ENCODE measurements at regions not wholly inside any gene's neighbourhood (a gene's known extent, or its start where the extent isn't known, plus 50 kb on each side); places are given as distances from the start of the nearest gene placed in this dataset.

DNA sequence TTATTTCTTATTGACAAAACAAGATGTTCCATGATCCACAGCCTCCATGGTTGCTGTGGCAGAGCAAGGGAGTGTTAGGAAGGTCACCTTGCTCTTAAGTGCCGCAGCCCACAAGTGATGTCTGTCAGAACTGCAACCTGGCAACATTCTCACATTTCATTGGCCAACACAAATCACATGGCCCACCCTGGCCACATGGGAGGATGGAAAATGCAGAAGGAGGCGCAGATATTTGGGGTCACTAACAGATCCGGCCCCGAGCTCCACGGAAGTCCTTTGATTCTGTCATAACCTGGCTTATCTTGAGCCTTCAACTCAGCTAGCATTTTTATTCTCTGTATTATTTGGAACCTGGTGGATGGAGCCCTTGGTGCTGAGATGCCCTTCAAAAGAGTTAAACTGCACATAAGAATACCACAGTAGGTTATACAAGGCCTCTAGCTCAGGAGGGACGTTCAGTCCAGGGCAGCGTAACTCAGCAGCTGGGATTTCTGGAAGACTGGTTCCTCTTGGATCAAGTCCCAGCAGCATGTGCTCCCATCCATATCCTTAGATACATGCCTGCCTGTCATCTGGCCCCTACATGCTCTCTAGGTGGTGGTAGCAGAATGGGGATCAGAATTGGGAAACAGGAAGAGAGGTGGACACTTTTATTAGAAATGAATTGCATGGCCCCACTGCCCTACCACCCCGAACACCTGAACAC, 508.1 kb downstream of the HAPSTR1 start:
- TF ChIP-seq GATA2 (IDR thresholded peaks at IDR 0.05; ENCODE audit: low read depth, low read length) (no peak), GATA3 (IDR thresholded peaks at IDR 0.05; ENCODE audit: low read depth, low read length) (no peak)

DNA sequence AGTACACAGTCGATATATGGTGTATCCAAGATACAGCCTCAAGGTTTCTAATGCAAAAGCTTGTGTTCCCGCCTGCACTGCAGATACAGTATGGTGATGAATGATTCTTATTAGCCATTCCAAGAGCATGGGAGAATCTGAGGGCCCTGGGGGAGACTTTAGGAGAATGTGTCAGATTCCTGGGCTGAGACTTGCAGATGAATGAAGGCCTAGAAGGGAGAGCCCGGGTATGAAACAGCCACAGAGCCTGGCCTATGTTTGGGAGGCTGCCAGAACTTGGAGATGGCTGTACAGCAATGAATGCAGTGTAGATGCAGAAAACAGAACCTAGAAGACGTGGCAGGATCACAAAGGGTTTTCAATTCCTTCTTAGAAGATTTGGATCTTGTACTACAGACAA, 510.7 kb downstream of the HAPSTR1 start:
- TF ChIP-seq GATA2 (IDR thresholded peaks at IDR 0.05; ENCODE audit: low read depth, low read length) (no peak), GATA3 (IDR thresholded peaks at IDR 0.05; ENCODE audit: low read depth, low read length) (no peak)

DNA sequence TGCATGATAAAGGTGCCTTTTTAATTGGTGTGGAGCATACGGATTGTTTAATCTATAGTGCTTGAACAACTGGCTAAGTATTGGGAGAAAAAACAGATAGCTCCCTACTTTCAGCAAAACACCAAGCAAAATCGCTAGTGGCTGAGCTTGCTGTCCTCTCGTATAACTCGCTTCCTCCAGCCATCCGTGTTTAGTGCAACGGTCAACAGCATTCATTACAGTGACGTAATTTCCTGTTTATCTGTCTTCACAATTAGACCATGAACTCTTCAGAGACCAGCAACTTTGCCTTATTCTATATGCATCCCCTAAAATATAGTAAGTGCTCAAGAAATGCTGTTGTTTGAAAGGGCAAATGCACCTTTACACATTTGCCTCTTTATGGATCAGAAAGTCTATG, 511.9 kb downstream of the HAPSTR1 start:
- no peak for TF ChIP-seq GATA3 (IDR thresholded peaks at IDR 0.05; ENCODE audit: low read depth, low read length)
- TF ChIP-seq GATA2 (IDR thresholded peaks at IDR 0.05; ENCODE audit: low read depth, low read length) = no peak

DNA sequence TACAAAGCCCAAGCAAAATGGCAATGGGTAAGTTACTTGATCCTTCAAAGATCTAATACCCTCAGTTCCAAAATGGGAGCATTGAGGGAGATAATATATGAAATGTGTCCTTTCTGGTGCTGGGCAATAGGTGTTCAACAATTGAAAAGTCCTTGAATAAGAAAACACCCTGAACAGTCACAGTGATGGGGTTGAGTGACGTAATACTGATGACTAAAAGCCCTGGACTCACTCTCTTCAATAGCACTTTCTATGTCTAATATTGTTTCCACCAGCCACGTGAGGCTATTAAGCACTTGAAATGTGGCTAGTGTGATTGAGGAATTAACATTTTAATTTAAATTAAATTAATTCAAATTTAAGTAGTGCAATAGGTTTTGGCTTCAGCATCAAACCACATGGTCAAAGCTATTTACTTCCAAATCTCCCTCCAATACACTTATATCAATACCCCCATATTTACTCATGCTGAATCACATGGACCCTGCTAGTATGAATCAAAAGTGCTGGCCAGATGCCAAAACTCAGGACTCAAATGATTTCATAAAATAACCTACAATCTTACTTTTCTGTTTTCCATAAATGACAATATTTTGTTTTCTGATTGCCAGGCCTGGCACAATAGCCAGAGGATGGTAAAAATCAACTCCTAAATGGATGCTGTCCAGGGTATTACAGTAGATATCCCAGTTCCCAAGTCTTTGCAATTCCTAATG, 516.2 kb downstream of the HAPSTR1 start:
- no peak for TF ChIP-seq GATA3 (IDR thresholded peaks at IDR 0.05; ENCODE audit: low read depth, low read length)
- no peak for TF ChIP-seq GATA2 (IDR thresholded peaks at IDR 0.05; ENCODE audit: low read depth, low read length)

DNA sequence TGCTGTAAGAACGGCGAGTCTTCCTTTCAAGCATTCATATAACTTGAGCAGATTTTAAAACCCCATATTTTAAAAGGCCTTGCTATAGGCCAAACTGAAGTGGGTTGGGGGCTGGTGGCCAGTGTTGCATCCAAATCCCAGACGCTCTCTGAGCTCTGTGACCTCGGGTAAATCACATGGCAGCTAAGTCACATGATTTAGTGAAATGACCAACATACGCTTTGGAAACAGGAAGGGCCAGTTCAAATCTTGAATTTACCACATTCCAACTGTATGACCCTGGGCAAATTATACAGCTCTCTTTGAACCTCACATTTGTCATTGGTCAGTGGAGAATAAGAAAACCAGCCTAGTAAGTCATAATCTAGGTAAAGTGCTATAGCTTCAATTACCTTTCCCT, 519.3 kb downstream of the HAPSTR1 start:
- TF ChIP-seq GATA2 (IDR thresholded peaks at IDR 0.05; ENCODE audit: low read depth, low read length) (no peak), GATA3 (IDR thresholded peaks at IDR 0.05; ENCODE audit: low read depth, low read length) (no peak)

DNA sequence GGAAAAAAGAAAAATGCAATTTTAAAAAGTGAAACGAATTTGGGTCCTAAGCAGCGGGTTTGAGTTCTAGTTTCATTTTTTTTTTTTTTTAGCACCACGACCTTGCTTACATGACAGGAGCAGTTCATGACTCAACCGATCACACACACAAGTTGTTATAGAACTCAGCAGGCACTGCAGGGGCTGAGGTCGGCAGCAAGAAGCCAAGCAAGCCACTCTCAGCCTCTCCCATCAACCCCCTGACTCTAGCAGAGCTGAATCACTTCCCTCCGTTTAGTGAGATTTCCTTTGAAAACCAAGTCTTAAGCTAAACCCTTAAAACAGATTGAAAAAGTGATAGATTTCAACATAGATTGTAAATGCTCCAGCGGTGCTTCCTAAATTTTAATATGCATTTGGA, 520.8 kb downstream of the HAPSTR1 start:
- TF ChIP-seq GATA2 (IDR thresholded peaks at IDR 0.05; ENCODE audit: low read depth, low read length) = no peak
- TF ChIP-seq GATA3 (IDR thresholded peaks at IDR 0.05; ENCODE audit: low read depth, low read length) = no peak

DNA sequence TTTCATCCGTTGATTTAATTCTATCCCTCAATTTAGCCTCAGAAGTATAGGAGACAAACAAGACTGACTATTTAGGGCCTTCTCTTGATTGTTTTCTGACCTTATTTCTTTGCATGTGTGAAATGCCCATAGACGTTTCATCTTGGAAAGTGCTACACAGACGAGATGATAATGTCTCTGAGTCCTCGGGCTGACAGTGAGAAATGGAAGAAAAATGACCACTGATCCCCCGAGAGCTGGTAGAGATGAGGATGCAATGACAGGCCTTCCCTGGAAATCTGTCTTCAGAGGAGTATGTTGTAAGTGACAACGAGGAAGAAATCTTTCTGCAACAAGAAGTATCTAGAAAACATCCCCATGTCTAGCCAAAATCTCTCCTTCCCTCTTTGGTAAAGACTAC, 522.9 kb downstream of the HAPSTR1 start:
- TF ChIP-seq GATA3 (IDR thresholded peaks at IDR 0.05; ENCODE audit: low read depth, low read length) (no peak), GATA2 (IDR thresholded peaks at IDR 0.05; ENCODE audit: low read depth, low read length) (no peak)

DNA sequence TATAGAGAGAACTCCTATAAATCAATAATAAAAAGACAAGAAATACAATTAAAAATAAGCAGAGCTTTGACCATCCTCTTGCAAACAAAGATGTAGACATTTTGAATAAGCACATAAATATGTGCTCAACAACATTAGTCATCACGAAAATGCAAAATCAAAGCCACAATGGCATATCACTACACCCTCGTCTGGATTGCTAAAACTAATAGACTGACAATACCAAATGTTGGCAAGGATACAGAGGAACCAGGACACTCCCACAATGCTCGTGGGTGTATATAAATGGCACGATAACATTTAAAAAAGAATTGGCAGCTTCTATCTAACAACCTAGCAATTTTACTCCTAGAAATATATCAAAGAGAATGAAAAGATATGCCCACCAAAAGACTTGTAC, 530.8 kb downstream of the HAPSTR1 start:
- TF ChIP-seq GATA2 (IDR thresholded peaks at IDR 0.05; ENCODE audit: low read depth, low read length) (no peak), GATA3 (IDR thresholded peaks at IDR 0.05; ENCODE audit: low read depth, low read length) (no peak)

DNA sequence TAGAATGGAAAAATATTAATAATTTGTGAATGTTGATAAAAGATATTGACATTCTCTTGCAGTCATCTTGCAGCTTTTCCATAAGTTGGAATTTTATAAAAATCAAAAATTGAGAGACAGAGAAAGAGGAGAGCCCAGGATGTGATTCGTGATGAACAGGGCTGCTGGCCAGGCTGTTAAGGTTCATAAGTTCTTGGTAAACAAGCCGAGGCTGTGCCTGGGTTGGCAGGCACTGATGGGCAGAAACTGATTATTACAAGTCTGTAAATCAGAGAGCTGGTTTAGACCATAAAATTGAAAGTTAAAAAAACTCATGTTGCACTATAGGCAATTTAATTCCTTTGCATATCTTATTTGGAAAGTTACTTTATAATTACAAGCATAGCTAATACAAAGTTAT, 533.7 kb downstream of the HAPSTR1 start:
- TF ChIP-seq GATA2 (IDR thresholded peaks at IDR 0.05; ENCODE audit: low read depth, low read length) = no peak
- TF ChIP-seq GATA3 (IDR thresholded peaks at IDR 0.05; ENCODE audit: low read depth, low read length) = no peak

DNA sequence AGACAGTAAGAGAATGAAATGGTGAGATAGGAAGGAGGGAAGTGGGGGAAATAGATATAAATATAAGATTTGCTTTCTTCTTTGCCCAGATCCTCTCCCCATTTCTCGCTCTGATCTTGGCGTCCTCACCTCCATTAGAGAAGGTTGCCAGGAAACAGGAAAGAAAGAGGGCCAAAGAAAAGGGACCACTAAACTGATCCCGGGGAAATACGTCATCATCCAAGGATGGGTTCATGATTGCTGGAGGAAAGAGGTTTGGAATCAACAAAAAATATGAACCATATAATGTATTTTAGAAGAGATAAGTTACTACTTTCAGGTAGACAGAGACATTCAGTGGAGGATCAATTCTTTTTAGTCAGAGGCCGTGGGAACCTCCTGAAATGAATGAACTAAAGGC, 536.0 kb downstream of the HAPSTR1 start:
- TF ChIP-seq GATA3 (IDR thresholded peaks at IDR 0.05; ENCODE audit: low read depth, low read length) = no peak
- no peak for TF ChIP-seq GATA2 (IDR thresholded peaks at IDR 0.05; ENCODE audit: low read depth, low read length)

DNA sequence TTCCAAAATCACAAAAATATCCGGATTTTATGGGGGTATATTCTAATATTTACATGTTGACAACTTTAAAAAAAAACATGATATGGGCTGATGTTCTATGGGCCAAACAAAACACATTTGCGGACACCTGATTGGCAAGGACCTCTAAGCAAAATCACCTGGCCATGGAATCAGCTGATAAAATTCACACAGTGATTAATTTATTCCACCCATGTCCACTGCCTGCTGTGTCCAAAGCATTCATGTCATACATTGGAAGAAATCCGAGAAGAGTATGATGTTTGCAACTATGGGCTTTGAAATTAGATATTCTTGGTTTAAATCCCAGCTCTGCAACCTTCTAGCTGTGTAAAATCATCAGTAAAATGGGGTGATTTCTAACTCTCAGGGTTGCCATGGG, 538.7 kb downstream of the HAPSTR1 start:
- no peak for TF ChIP-seq GATA3 (IDR thresholded peaks at IDR 0.05; ENCODE audit: low read depth, low read length)
- no peak for TF ChIP-seq GATA2 (IDR thresholded peaks at IDR 0.05; ENCODE audit: low read depth, low read length)

DNA sequence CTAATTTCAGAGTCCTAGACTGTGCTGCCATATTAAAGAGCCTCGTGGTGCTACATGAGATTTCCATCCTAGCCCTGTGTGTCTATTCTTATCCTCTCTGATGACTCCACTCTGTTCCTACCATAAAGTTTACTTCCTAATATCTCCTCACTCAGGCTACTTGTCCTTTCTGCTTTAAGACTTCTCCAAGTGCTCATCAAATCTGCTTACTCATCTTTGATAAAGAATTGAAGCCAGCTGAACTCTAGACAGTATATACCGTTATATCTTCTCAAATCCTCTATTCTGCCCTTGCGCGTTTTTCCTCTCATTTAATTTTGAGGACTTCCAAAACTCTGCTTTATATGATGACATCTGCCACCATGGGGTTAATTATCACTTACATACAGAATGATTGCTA, 539.5 kb downstream of the HAPSTR1 start:
- TF ChIP-seq GATA2 (IDR thresholded peaks at IDR 0.05; ENCODE audit: low read depth, low read length) (no peak), GATA3 (IDR thresholded peaks at IDR 0.05; ENCODE audit: low read depth, low read length) (no peak)

DNA sequence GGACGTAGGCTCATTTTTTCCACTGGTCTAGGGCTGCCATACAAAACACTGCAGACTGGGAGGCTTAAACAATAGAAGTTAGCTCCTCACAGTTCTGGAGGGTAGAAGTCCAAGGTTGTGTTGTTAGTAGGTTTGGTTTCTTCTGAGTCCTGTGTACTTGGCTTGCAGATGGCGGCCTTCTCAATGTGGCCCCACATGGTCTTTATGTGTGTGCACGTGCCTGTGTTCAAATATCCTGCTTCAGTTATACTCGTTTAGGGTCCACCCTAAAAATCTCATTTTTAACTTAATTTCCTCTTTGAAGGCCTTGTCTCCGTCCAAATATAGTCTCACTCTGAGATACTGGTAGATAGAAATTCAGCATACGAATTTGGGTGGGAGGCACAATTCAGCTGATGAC, 542.4 kb downstream of the HAPSTR1 start:
- TF ChIP-seq GATA2 (IDR thresholded peaks at IDR 0.05; ENCODE audit: low read depth, low read length) = no peak
- no peak for TF ChIP-seq GATA3 (IDR thresholded peaks at IDR 0.05; ENCODE audit: low read depth, low read length)

DNA sequence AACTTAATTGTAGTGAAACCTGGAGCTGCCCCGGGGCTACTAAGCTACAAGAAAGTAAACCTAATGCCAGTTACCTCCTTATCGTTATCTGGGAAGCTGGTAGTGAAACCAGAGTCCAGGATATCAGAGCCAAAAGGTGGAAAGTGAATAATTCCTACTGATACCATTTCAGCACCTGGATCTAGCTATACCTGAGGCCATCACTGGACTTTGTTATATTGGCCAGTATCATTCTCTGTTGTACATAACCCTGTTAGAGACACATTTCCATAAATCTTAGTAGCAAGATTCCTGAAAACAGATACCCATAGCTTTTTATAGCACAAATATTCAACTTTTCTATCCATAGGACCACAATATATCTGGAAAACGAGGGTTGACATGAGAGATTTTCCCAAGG, 538.0 kb downstream of the GRIN2A start:
- TF ChIP-seq GATA2 (IDR thresholded peaks at IDR 0.05; ENCODE audit: low read depth, low read length) = no peak
- no peak for TF ChIP-seq GATA3 (IDR thresholded peaks at IDR 0.05; ENCODE audit: low read depth, low read length)

DNA sequence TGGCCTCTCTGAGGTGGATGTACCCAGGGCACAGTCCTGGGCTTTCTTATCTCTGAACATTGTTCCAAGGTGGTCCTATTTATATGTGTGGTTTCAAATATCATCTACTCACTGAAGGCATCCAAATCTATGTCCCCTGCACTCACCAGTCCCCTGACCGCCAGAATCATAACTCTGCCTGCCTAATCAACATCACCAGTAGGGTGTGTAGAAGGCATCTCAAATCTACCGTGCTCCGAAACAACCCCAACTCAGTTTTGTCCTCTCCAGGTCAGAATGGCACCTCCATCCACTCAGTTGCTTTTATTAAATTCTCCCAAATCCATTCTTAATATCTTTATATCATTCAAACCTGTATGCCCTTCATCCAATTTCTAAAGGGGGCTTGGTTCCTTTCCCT, 536.3 kb downstream of the GRIN2A start:
- TF ChIP-seq GATA3 (IDR thresholded peaks at IDR 0.05; ENCODE audit: low read depth, low read length) = no peak
- TF ChIP-seq GATA2 (IDR thresholded peaks at IDR 0.05; ENCODE audit: low read depth, low read length) = no peak

Data from SH-SY5Y (cell line).